Calu3 (cell line): ENCODE measurements at regions not wholly inside any gene's neighbourhood (a gene's known extent, or its start where the extent isn't known, plus 50 kb on each side); places are given as distances from the start of the nearest gene placed in this dataset.
"Not testable (repeated sequence)": the region's sequence is repeated elsewhere in the genome, so short reads cannot be mapped to it uniquely, and the experiment has no call there.

ENCODE experiments used
- BruUV-seq: library from RNA; stranded (reverse); fragments of 400-500 nt; replicated peaks from 2 replicates; lab custom pipeline; 2021; lab: Mats Ljungman, UMichigan
- CTCF ChIA-PET: fragments of 300-600 bp; sonication (Branson Sonifier 250); formaldehyde crosslinking; loops from one replicate; lab custom pipeline; 2022; ENCODE audit warnings: antibody characterized with exemption; lab: Charles Lee
- DNase-seq: peaks from one replicate; pipeline ENCODE4 v3.0.0; 2022
- H3K27ac Mint-ChIP-seq: one replicate; pipeline ENCODE4 v1.8.0; 2022; ENCODE audit warnings: mixed read lengths; ENCODE audit not compliant: unreplicated experiment
- H3K27me3 Mint-ChIP-seq: one replicate; pipeline ENCODE4 v1.8.0; 2022; ENCODE audit warnings: mixed read lengths; ENCODE audit not compliant: unreplicated experiment
- H3K36me3 Mint-ChIP-seq: one replicate; pipeline ENCODE4 v1.8.0; 2022; ENCODE audit warnings: mild to moderate bottlenecking, moderate library complexity, mixed read lengths; ENCODE audit not compliant: insufficient read depth, unreplicated experiment
- H3K4me1 Mint-ChIP-seq: one replicate; pipeline ENCODE4 v1.8.0; 2022; ENCODE audit warnings: mild to moderate bottlenecking, low read depth, mixed read lengths; ENCODE audit not compliant: unreplicated experiment
- H3K4me3 Mint-ChIP-seq: one replicate; pipeline ENCODE4 v1.8.0; 2022; ENCODE audit warnings: mild to moderate bottlenecking, low read depth, moderate library complexity, mixed read lengths; ENCODE audit not compliant: unreplicated experiment
- H3K9me3 Mint-ChIP-seq: one replicate; pipeline ENCODE4 v1.8.0; 2022; ENCODE audit warnings: low read depth, mixed read lengths; ENCODE audit not compliant: unreplicated experiment
- CTCF ChIP-seq: fragments of 200-600 bp; IDR thresholded peaks from one replicate; pipeline ENCODE4 v1.8.0; 2022; ENCODE audit warnings: antibody characterized with exemption; ENCODE audit not compliant: unreplicated experiment
- intact Hi-C: fragments of 100-400 bp; cut with micrococcal nuclease; formaldehyde crosslinking; loops from one replicate; pipeline ENCODE4 v1.10.0; 2022; ENCODE audit not compliant: unreplicated experiment

GRCh38 chr3:139231555-139232281 lies 112.1 kb upstream of the MRPS22 start:
- Mint-ChIP-seq H3K9me3 (no peaks in the 10 kb centered on the region), H3K4me3 (no peak overlapping the region), H3K4me1 (no peaks in the 10 kb centered on the region), H3K27me3 (no peaks in the 10 kb centered on the region), H3K27ac (no peak overlapping the region), H3K36me3 (no peaks in the 10 kb centered on the region)
- TF ChIP-seq CTCF, result no peak
- no peak for DNase-seq
- intact Hi-C loops, result no loop called here
- BruUV-seq, result no TSS peak
- CTCF ChIA-PET, result interaction anchor here (0.9 to 2.3 kb wide), 3 partner anchors 12 to 97 kb away, joined by 3 to 8 read pairs (median 5); no protein-coding TSS in a partner anchor

GRCh38 chr3:139232341-139232740 lies 111.5 kb upstream of the MRPS22 start:
- DNase-seq, H3K9me3 Mint-ChIP-seq, H3K36me3 Mint-ChIP-seq, H3K27me3 Mint-ChIP-seq, CTCF ChIA-PET, H3K4me3 Mint-ChIP-seq, H3K4me1 Mint-ChIP-seq, H3K27ac Mint-ChIP-seq, intact Hi-C loops, BruUV-seq: not testable (repeated sequence)

GRCh38 chr3:139234491-139234890 lies 109.3 kb upstream of the MRPS22 start:
- CTCF ChIA-PET, result no interaction called here
- intact Hi-C loops, result no loop called here
- Mint-ChIP-seq H3K4me1 (no peaks in the 10 kb centered on the region), H3K27ac (no peak overlapping the region), H3K36me3 (no peaks in the 10 kb centered on the region), H3K27me3 (peaks cover 10% of the 10 kb centered on the region), H3K4me3 (no peak overlapping the region), H3K9me3 (no peaks in the 10 kb centered on the region)
- BruUV-seq, result no TSS peak
- no peak for DNase-seq
- no peak for TF ChIP-seq CTCF

GRCh38 chr3:139235192-139235591 lies 108.6 kb upstream of the MRPS22 start:
- Mint-ChIP-seq H3K36me3 (no peaks in the 10 kb centered on the region), H3K4me1 (no peaks in the 10 kb centered on the region), H3K27me3 (peaks cover 10% of the 10 kb centered on the region), H3K9me3 (no peaks in the 10 kb centered on the region), H3K4me3 (no peak overlapping the region), H3K27ac (no peak overlapping the region)
- TF ChIP-seq CTCF, result no peak
- no peak for DNase-seq
- no TSS peak for BruUV-seq
- intact Hi-C loops, result no loop called here
- CTCF ChIA-PET, result no interaction called here

GRCh38 chr3:139236336-139236735 lies 107.5 kb upstream of the MRPS22 start:
- H3K9me3 Mint-ChIP-seq, result no peaks in the 10 kb centered on the region
- no peak overlapping the region for H3K27ac Mint-ChIP-seq
- no peak for TF ChIP-seq CTCF
- no peak overlapping the region for H3K4me3 Mint-ChIP-seq
- no TSS peak for BruUV-seq
- no peak for DNase-seq
- H3K4me1 Mint-ChIP-seq, result no peaks in the 10 kb centered on the region
- intact Hi-C loops, result no loop called here
- no peaks in the 10 kb centered on the region for H3K36me3 Mint-ChIP-seq
- peaks cover 17% of the 10 kb centered on the region for H3K27me3 Mint-ChIP-seq
- CTCF ChIA-PET, result interaction anchor here (0.6 kb wide), 1 partner anchor 36 kb away, joined by 3 read pairs; no protein-coding TSS in a partner anchor
